ENCODE measurements at regions not wholly inside any gene's neighbourhood (a gene's known extent, or its start where the extent isn't known, plus 50 kb on each side); places are given as distances from the start of the nearest gene placed in this dataset.

DNA sequence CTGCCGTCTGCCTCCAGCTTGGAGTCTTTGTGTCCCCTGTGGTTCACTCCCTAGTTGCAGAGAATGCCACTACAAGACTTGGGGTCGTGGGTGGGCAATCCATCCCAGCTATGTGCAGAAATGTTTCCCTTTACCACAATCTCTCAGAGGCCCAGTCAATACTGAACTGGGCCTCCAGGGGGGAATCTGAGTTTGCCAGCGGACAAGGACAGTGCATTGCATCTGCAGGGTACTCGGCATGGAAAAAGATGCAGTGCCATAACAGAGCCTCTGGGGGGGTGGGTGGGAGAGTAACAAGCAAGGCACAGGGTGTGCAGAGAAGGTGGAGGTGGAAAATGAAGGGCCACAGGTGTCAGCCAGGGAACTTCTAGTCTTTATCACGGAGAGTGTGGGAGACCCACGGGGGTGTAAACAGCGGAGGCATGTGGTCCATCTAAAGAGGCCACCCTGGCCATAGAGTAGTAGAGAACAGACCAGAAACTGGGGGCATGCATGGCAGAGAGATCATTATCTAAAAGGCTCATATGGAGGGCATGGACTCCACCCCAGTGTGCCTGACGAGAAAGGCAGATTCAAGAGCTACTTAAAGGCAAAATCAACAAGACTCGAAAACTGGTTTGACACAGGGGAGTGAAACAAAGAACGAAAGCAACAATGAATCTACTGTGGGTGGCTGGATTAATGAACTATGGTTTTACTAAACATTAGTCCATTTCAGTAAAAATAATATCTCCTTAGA, 182.4 kb downstream of the ANXA2 start:
- no peak for DNase-seq

GRCh38 chr15:60217161-60217560, 180.6 kb downstream of the ANXA2 start:
- DNase-seq = no peak

DNA sequence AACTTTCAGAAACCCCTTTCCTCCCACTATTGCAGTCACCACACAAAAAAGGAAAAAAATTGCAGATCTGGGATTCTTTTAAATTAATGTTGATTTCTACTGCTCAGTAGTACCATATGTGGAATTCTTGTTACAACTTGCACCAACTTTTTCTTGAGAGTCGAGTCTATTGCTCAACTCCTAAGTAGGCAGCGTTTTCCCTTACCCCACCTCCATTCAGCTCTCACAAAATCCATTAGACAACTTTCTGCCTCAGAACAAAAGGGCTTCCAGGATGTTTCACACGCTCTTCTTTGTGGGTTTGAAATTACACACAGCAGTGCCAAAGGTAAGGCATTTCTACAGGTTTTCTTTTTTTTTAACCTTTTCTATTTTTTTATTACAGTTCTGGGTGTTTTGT, 179.5 kb downstream of the ANXA2 start:
- DNase-seq = no peak

DNA sequence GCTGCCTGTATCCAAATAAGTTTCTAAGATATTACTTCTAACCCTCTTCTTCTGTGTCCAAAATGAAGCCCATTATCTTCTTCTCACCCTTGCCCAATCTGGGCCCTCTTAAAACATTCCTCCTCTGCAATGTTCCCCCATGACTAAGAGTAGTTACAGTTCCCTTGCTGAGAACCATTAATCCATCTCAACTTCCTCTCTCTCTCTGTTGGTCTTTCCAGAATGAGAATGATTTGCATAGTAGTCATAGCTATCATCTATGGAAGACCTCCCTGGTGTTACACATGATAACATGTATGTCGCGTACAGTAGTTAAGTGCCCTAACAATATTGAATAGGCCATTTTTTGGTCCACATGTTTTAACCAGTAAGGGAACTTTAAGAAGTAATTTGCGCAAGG, 177.9 kb downstream of the ANXA2 start:
- DNase-seq = no peak

GRCh38 chr15:60221356-60221755, 176.4 kb downstream of the ANXA2 start:
- no peak for DNase-seq

DNA sequence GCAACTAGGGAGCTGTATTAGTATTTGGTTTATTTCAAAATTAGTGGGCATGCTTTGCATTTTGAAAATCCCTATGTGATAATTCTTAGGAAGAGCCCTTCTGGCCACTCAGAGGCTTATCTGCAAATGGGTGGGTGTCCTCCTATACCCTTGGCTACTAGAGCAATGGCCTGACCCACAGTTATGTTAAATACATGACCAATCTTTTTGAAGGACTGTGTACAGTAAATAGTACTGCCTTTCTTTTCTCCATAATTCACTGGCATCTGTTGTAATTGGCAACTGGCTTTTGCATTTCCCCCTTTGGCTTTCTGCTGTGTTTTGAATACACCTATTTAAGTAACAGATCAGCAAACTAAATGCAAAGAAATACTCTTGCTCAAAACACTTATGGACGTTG, 175.4 kb downstream of the ANXA2 start:
- no peak for DNase-seq

GRCh38 chr15:60223176-60223575, 174.6 kb downstream of the ANXA2 start:
- no peak for DNase-seq

DNA sequence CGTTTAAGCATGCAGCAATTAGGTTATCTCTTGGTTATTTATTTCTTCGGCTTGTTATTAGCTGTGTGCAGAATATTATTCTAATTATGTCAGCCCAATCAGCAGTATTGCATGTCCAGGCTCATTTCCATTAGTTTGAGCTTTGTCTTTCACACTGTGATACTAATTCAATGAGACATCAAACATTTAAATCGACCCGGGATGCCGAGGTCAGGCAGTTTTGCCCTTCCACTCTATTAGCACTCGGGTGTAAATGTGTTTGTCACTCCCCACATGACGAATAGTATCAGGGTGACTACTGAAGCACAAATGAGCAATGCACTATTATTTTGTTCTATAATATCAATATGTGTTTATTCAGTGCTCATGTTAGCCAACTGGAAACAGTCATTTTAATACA, 170.9 kb downstream of the ANXA2 start:
- no peak for DNase-seq

- DNase-seq = no peak
Measured at GRCh38 chr15:60228101-60228500, 169.7 kb downstream of the ANXA2 start.

DNA sequence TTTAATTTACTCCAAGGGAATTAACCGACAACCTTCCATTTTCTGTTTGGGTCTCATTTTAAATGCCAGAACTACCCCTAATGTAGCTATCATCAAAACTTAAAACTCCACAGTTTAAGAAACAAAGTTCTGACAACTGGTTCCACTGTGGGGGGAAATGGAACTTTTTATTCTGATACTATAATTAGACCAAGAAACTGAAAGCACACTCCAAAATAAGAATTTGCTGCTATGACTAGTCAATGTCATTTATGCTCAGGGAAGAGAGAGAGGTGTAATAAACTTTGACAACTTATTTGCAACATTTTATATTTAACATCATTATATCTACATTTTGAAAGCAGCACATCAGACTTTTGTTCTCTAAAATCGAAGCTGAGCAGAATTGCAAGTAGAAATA, 169.2 kb downstream of the ANXA2 start:
- DNase-seq = no peak

- no peak for DNase-seq
Measured at GRCh38 chr15:60235951-60236710, 161.7 kb downstream of the ANXA2 start.

DNA sequence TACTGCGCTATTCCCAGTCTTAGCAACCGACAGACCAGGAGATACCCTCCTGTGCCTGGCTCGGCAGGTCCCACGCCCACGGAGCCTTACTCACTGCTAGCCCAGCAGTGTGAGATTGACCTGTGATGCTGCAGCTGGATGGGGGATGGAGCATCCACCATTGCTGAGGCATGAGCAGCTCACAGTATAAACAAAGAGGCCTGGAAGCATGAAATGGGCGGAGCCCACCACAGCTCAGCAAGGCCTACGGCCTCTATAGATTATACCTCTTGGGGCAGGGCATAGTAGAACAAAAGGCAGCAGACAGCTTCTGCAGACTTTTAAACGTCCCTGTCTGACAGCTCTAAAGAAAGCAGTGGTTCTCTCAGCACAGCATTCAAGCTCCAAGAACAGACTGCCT, 160.3 kb downstream of the ANXA2 start:
- DNase-seq = no peak

GRCh38 chr15:60243769-60244168, 154.0 kb downstream of the ANXA2 start:
- DNase-seq = no peak

DNA sequence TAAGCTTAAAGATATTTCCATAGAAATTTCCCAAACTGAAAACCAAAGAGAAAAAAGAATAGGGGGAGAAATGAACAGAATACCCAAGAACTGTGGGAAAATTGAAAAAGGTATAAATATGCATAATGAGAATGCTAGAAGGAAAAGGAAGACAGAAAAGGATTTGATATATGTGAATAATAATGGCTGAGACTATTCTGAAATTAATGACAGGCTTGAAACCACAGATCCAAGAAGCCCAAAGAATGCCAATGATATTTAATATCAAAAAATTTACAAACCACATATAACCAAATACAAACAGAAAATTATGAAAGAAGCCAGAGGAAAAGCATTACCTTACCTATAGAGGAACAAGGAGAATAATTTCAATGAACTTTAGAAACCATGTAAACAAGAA, 153.0 kb downstream of the ANXA2 start:
- DNase-seq = no peak

DNA sequence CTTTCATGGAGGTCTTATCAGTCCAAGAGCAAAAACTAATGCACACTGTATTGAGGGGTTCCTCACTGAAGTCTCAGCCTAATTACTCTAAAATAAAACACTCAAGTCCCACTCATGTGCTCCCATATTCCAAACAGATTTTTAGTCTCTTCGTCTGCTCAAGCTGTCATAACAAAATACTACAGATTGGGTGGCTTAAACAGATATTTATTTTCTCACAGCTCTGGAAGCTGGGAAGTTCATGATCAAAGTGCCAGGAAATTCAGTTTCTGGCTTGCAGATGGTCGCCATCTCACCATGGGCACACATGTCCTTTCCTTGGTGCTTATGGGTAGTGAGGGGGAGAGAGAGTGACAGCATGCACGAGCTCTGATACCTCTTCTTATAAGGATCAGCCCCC, 147.5 kb downstream of the ANXA2 start:
- DNase-seq = no peak

- DNase-seq = no peak
Measured at GRCh38 chr15:60251300-60252070, 146.3 kb downstream of the ANXA2 start.

- no peak for DNase-seq
Measured at GRCh38 chr15:60254416-60254815, 143.4 kb downstream of the ANXA2 start.

- DNase-seq = no peak
Measured at GRCh38 chr15:60255390-60255789, 142.4 kb downstream of the ANXA2 start.

DNA sequence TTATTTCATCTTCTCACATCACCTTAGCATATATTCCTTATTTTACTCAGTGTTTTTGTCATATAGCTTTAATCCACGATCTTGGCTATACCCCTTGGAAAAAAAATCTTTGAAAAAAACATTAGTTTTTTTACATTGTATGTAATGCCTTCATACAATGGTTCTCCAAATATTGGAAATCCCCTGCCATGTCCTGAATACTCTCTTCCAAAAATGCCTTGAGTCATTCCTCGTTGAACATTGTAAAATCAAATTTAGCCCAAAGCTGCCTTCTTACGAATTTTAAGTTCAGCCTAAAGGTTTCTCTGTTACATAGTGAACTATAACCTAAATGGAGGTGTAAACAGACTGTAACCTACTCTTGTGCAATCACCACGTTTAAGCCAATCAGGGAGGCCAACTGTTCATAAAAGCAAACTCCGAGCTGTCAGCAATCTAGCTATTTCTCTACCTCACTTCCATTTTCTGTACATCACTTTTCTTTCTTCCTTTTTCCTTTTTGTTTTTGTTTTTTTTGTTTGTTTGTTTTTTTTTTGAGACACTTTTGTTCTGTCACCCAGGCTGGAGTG, 140.1 kb downstream of the ANXA2 start:
- DNase-seq = no peak

- DNase-seq = no peak
Measured at GRCh38 chr15:60259469-60259868, 138.3 kb downstream of the ANXA2 start.

GRCh38 chr15:60264088-60264487, 133.7 kb downstream of the ANXA2 start:
- DNase-seq = no peak

GRCh38 chr15:60264566-60264965, 133.2 kb downstream of the ANXA2 start:
- no peak for DNase-seq

DNA sequence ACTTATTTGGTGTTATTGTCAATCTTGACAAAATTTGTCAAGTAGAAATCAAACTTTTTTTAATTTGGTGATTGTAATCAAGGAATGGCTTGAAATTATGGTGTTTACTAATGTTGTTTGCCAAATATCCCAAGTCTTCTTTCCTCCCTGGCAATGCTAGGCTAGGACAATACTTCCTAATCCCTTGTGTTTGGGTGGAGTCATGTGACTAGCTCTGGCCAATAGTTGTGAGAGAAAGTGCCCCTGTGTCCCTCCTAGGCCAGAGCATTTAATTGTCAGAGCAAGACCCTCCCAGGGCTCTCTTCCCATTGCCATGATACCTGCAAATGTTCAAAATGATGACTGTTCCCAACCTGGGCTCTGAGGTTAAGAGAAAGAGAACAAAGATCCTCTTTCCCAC, 132.7 kb downstream of the ANXA2 start:
- no peak for DNase-seq

DNA sequence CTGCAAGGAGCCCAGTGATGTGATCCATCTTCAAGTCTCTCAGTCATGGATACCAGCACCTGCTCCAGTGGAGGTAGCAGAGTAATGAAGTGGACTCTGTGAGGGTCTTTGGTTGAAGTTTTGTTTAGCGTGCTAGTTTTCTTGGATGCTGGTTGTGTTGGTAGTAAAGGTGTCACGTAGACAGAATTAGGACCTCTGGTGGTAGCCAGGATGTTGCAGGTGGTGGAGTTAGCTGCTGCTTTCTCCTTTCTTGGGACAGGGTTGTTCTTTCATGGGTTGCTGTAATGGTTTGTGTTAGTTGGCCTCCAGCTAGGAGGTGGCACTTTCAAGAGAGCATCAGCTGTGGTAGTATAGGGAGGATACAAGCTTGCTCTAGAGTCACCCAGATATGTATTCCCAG, 125.2 kb downstream of the ANXA2 start:
- no peak for DNase-seq

Measured in NCI-H524 treated with DMSO at 0.1 percent for 48 hours (cell line).